Panc1 (cell line): ENCODE measurements at regions not wholly inside any gene's neighbourhood (a gene's known extent, or its start where the extent isn't known, plus 50 kb on each side); places are given as distances from the start of the nearest gene placed in this dataset.

Source experiments
- ATAC-seq: fragments of 200-7000 bp; cut with Tn5 transposase; 2 replicates; pipeline ENCODE4 v1.9.1; 2020; ENCODE audit warnings: mild to moderate bottlenecking, moderate library complexity
- BruUV-seq: library from RNA; stranded (reverse); fragments of 400-500 nt; replicated peaks from 2 replicates; lab custom pipeline; 2021; lab: Mats Ljungman, UMichigan
- CTCF ChIA-PET: fragments of 300-600 bp; sonication (Branson Sonifier 250); formaldehyde crosslinking; loops from one replicate; lab custom pipeline; 2022; ENCODE audit warnings: antibody characterized with exemption; lab: Charles Lee
- POLR2A ChIA-PET: fragments of 300-600 bp; sonication (Branson Sonifier 250); formaldehyde crosslinking; loops from one replicate; lab custom pipeline; 2022; ENCODE audit warnings: antibody characterized with exemption; lab: Charles Lee
- DNase-seq: peaks from one replicate; pipeline ENCODE4 v3.0.0-alpha.2; 2010; ENCODE audit warnings: low read depth, low spot score
- H3K27ac ChIP-seq: 2 replicates; pipeline ENCODE4 v1.5.1; 2011; ENCODE audit warnings: mild to moderate bottlenecking, low read length, inconsistent platforms
- H3K27me3 ChIP-seq: fragments of 200-500 bp; sonication (Bioruptor generic); 2 replicates; pipeline ENCODE4 v1.6.0; 2014; ENCODE audit warnings: low read length, inconsistent platforms; ENCODE audit not compliant: control insufficient read depth, insufficient read depth
- H3K36me3 ChIP-seq: fragments of 200-500 bp; sonication (Bioruptor generic); 2 replicates; pipeline ENCODE4 v1.5.1; 2014; ENCODE audit warnings: inconsistent platforms, mild to moderate bottlenecking, low read length, moderate library complexity; ENCODE audit not compliant: control insufficient read depth, insufficient read depth
- H3K4me1 ChIP-seq: 2 replicates; pipeline ENCODE4 v1.5.1; 2011; ENCODE audit warnings: inconsistent platforms, mild to moderate bottlenecking, low read length, moderate library complexity; ENCODE audit not compliant: control insufficient read depth, insufficient read depth
- H3K4me3 ChIP-seq, 2 experiments: 2 replicates each; pipeline ENCODE4 v1.5.1; 2011 to 2012; ENCODE audit warnings: low read depth in 2 of 2, low read length in 2 of 2, mild to moderate bottlenecking in 2 of 2, inconsistent platforms in 1 of 2, moderate library complexity in 1 of 2
- H3K9me3 ChIP-seq: fragments of 200-500 bp; sonication (Bioruptor generic); 2 replicates; pipeline ENCODE4 v1.5.1; 2014; ENCODE audit warnings: low read depth, mild to moderate bottlenecking, inconsistent platforms, low read length, moderate library complexity; ENCODE audit not compliant: control insufficient read depth, insufficient read depth
- CTCF ChIP-seq: fragments of 450-650 bp; IDR thresholded peaks from 2 replicates; pipeline ENCODE4 v1.5.1; 2017; ENCODE audit warnings: mild to moderate bottlenecking
- POLR2AphosphoS5 ChIP-seq: IDR thresholded peaks from 2 replicates; pipeline ENCODE4 v1.6.1; 2012; ENCODE audit warnings: mild to moderate bottlenecking, low read depth, low read length, moderate library complexity
- REST ChIP-seq, 2 experiments: IDR thresholded peaks; 2 replicates each; pipeline ENCODE4 v1.6.1; 2011 to 2012; ENCODE audit warnings: low read depth in 2 of 2, control low read depth in 1 of 2, low read length in 1 of 2, mild to moderate bottlenecking in 1 of 2, moderate library complexity in 1 of 2; ENCODE audit not compliant: insufficient read depth in 1 of 2
- SIN3A ChIP-seq: IDR thresholded peaks from 2 replicates; pipeline ENCODE4 v1.6.1; 2012; ENCODE audit warnings: low read depth, mild to moderate bottlenecking, low read length, moderate library complexity, borderline replicate concordance; ENCODE audit not compliant: insufficient read depth
- TCF7L2 ChIP-seq: IDR thresholded peaks from 2 replicates; pipeline ENCODE4 v1.6.1; 2011; ENCODE audit warnings: mild to moderate bottlenecking, low read depth, low read length, inconsistent platforms
- in situ Hi-C: cut with HindIII; loops from 2 replicates; pipeline ENCODE4 v1.10.0; 2016; ENCODE audit warnings: low sequenced_read_pairs, low pct_unique_long_range_greater_than_20kb
- intact Hi-C: fragments of 100-400 bp; cut with micrococcal nuclease; formaldehyde crosslinking; loops from one replicate; pipeline ENCODE4 v1.10.0; 2022; ENCODE audit not compliant: unreplicated experiment

- no TSS peak for BruUV-seq
- CTCF ChIA-PET, result no interaction called here
- Histone ChIP-seq H3K36me3 (no peaks in the 10 kb centered on the region), H3K27me3 (no peaks in the 10 kb centered on the region), H3K4me3 (no peak overlapping the region), H3K4me1 (no peaks in the 10 kb centered on the region), H3K27ac (no peak overlapping the region), H3K9me3 (no peaks in the 10 kb centered on the region)
- in situ Hi-C loops, result no loop called here
- ATAC-seq (no peak), DNase-seq (no peak)
- POLR2A ChIA-PET, result no interaction called here
- TF ChIP-seq SIN3A (no peak), TCF7L2 (no peak), REST (IDR thresholded peaks at IDR 0.05; ENCODE audit: insufficient read depth in 1 of 2, low read depth in 2 of 2, low read length in 1 of 2) (no peak), POLR2AphosphoS5 (no peak), CTCF (no peak)
- intact Hi-C loops, result no loop called here
Measured at GRCh38 chr13:83955011-83955410, 72.7 kb upstream of the SLITRK1 start.

GRCh38 chr13:83953916-83954315, 71.6 kb upstream of the SLITRK1 start:
- Histone ChIP-seq H3K9me3 (no peaks in the 10 kb centered on the region), H3K36me3 (no peaks in the 10 kb centered on the region), H3K4me1 (no peaks in the 10 kb centered on the region), H3K27ac (no peak overlapping the region), H3K27me3 (no peaks in the 10 kb centered on the region), H3K4me3 (no peak overlapping the region)
- CTCF ChIA-PET, result no interaction called here
- POLR2A ChIA-PET, result no interaction called here
- DNase-seq (no peak), ATAC-seq (no peak)
- no TSS peak for BruUV-seq
- TF ChIP-seq POLR2AphosphoS5 (no peak), REST (IDR thresholded peaks at IDR 0.05; ENCODE audit: insufficient read depth in 1 of 2, low read depth in 2 of 2, low read length in 1 of 2) (no peak)
- intact Hi-C loops, result no loop called here
- in situ Hi-C loops, result no loop called here
